GM12872 (cell line): ENCODE measurements at regions not wholly inside any gene's neighbourhood (a gene's known extent, or its start where the extent isn't known, plus 50 kb on each side); places are given as distances from the start of the nearest gene placed in this dataset.

Experiments
- CTCF ChIP-seq: IDR thresholded peaks from 3 replicates; pipeline ENCODE4 v1.5.1; 2011; ENCODE audit warnings: low read depth, mild to moderate bottlenecking, low read length, moderate library complexity; ENCODE audit not compliant: insufficient read depth

GRCh38 chr5:91245074-91245452 is 138.1 kb downstream of the ARRDC3 start:
- TF ChIP-seq CTCF, result no peak

- TF ChIP-seq CTCF, result no peak
These were observed 138.6 kb downstream of the ARRDC3 start for GRCh38 chr5:91244380-91245073.

- TF ChIP-seq CTCF, result no peak
These were observed 139.3 kb downstream of the ARRDC3 start for GRCh38 chr5:91243852-91244251.

- no peak for TF ChIP-seq CTCF
These were observed 139.8 kb downstream of the ARRDC3 start for GRCh38 chr5:91243286-91243685.

- no peak for TF ChIP-seq CTCF
These were observed 142.9 kb downstream of the ARRDC3 start for GRCh38 chr5:91240175-91240574.

GRCh38 chr5:91235271-91235694 is 147.8 kb downstream of the ARRDC3 start:
- TF ChIP-seq CTCF, result no peak

- TF ChIP-seq CTCF, result no peak
These were observed 150.6 kb downstream of the ARRDC3 start for GRCh38 chr5:91232523-91232922.
